SK-N-SH treated with all-trans-retinoic acid at 6 μM for 48 hours (cell line): ENCODE measurements at regions not wholly inside any gene's neighbourhood (a gene's known extent, or its start where the extent isn't known, plus 50 kb on each side); places are given as distances from the start of the nearest gene placed in this dataset.

ENCODE experiments used
- ATAC-seq: fragments of 200-7000 bp; cut with Tn5 transposase; 3 replicates; pipeline ENCODE4 v1.9.1; 2020; ENCODE audit warnings: mild to moderate bottlenecking, moderate library complexity
- BACH2 ChIP-seq: fragments of 250-450 bp; sonication (Bioruptor Pico); IDR thresholded peaks from 2 replicates; pipeline ENCODE4 v1.9.0; 2021; ENCODE audit warnings: mild to moderate bottlenecking, borderline replicate concordance
- CSRNP3 ChIP-seq: fragments of 250-450 bp; sonication (Bioruptor Pico); IDR thresholded peaks from 2 replicates; pipeline ENCODE4 v1.5.1; 2021; ENCODE audit warnings: mild to moderate bottlenecking, moderate library complexity
- GLIS3 ChIP-seq: fragments of 250-450 bp; sonication (Bioruptor Pico); IDR thresholded peaks from 2 replicates; pipeline ENCODE4 v1.5.0; 2020; ENCODE audit warnings: mild to moderate bottlenecking, moderate library complexity
- OSR1 ChIP-seq: fragments of 250-450 bp; sonication (Bioruptor Pico); IDR thresholded peaks from 2 replicates; pipeline ENCODE4 v1.8.0; 2022; ENCODE audit warnings: moderate library complexity, mild to moderate bottlenecking, inconsistent platforms
- PPARA ChIP-seq: fragments of 250-450 bp; sonication (Bioruptor Pico); IDR thresholded peaks from 2 replicates; pipeline ENCODE4 v1.5.0; 2020; ENCODE audit warnings: mild to moderate bottlenecking, borderline replicate concordance
- RARB ChIP-seq: fragments of 250-450 bp; sonication (Bioruptor Pico); IDR thresholded peaks from 2 replicates; pipeline ENCODE4 v1.8.0; 2021; ENCODE audit warnings: mild to moderate bottlenecking, moderate library complexity
- TOX ChIP-seq: fragments of 250-450 bp; sonication (Bioruptor Pico); IDR thresholded peaks from 2 replicates; pipeline ENCODE4 v1.8.0; 2021; ENCODE audit warnings: mild to moderate bottlenecking, moderate library complexity, borderline replicate concordance
- TSHZ2 ChIP-seq: fragments of 250-450 bp; sonication (Bioruptor Pico); IDR thresholded peaks from 2 replicates; pipeline ENCODE4 v1.5.0; 2020; ENCODE audit warnings: mild to moderate bottlenecking, moderate library complexity
- ZC3H10 ChIP-seq: fragments of 250-450 bp; sonication (Bioruptor Pico); IDR thresholded peaks from 2 replicates; pipeline ENCODE4 v1.5.1; 2021; ENCODE audit warnings: mild to moderate bottlenecking, moderate library complexity
- ZFP3 ChIP-seq: fragments of 250-450 bp; sonication (Bioruptor Pico); IDR thresholded peaks from 2 replicates; pipeline ENCODE4 v1.5.0; 2020; ENCODE audit warnings: mild to moderate bottlenecking, moderate library complexity
- ZFP30 ChIP-seq: fragments of 450-650 bp; formaldehyde crosslinking; IDR thresholded peaks from 2 replicates; pipeline ENCODE4 v1.5.0; 2022; ENCODE audit warnings: mild to moderate bottlenecking, moderate library complexity
- ZNF565 ChIP-seq: fragments of 450-650 bp; formaldehyde crosslinking; conservative IDR thresholded peaks from 2 replicates; pipeline ENCODE4 v1.5.0; 2020; ENCODE audit warnings: low read depth, mild to moderate bottlenecking, moderate library complexity
- ZNF70 ChIP-seq: fragments of 450-650 bp; formaldehyde crosslinking; IDR thresholded peaks from 2 replicates; pipeline ENCODE4 v1.5.0; 2020; ENCODE audit warnings: mild to moderate bottlenecking, moderate library complexity
- ZNF8 ChIP-seq: fragments of 450-650 bp; formaldehyde crosslinking; IDR thresholded peaks from 2 replicates; pipeline ENCODE4 v1.5.0; 2020; ENCODE audit warnings: mild to moderate bottlenecking, moderate library complexity
- TF ChIP-seq, protein P1 (sequence below): fragments of 250-450 bp; sonication (Bioruptor Pico); IDR thresholded peaks from 2 replicates; pipeline ENCODE4 v1.5.1; 2020; ENCODE audit warnings: low read depth, mild to moderate bottlenecking, moderate library complexity

DNA sequence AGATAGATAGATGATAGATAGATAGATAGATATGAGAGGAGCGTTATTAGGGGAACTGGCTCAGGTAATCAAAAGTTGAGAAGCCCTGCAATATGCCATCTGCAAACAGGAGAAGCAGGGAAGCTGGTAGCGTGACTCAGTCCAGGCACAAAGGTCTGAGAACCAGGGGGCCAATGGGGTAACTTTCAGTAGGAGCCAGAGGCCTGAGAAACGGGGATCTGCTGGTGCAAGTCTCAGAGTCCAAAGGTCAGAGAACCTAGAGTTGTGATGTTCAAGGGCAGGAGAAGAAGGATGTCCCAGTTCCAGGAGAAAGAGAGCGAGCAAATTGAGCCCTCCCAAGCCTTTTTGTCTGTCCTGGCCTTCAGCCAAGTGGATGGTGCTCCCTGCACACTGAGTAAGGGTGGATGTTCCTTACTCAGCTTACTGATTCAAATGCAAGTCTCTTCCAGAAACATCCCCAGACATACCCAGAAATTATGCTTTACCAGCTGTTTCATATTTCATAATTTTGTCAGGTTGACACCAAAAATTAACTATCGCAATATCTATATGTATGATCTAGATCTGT, 52.5 kb upstream of the SLC22A11 start:
- no peak for ATAC-seq
- TF ChIP-seq ZNF8 (CRISPR knock-in tag) (no peak), PPARA (no peak), ZNF70 (CRISPR knock-in tag) (no peak), TSHZ2 (CRISPR knock-in tag) (no peak), RARB (no peak), TOX (CRISPR knock-in tag) (no peak), OSR1 (CRISPR knock-in tag) (no peak), ZFP30 (CRISPR knock-in tag) (no peak), ZC3H10 (CRISPR knock-in tag) (no peak), CSRNP3 (CRISPR knock-in tag) (no peak), BACH2 (CRISPR knock-in tag) (no peak), ZFP3 (CRISPR knock-in tag) (no peak), ZNF565 (CRISPR knock-in tag) (no peak)

GRCh38 chr11:64504999-64505398, 50.7 kb upstream of the SLC22A11 start:
- TF ChIP-seq, protein P1, sequence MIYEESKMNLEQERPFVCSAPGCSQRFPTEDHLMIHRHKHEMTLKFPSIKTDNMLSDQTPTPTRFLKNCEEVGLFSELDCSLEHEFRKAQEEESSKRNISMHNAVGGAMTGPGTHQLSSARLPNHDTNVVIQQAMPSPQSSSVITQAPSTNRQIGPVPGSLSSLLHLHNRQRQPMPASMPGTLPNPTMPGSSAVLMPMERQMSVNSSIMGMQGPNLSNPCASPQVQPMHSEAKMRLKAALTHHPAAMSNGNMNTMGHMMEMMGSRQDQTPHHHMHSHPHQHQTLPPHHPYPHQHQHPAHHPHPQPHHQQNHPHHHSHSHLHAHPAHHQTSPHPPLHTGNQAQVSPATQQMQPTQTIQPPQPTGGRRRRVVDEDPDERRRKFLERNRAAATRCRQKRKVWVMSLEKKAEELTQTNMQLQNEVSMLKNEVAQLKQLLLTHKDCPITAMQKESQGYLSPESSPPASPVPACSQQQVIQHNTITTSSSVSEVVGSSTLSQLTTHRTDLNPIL (CRISPR knock-in tag), result no peak
- TF ChIP-seq RARB (no peak), GLIS3 (CRISPR knock-in tag) (no peak)
- TF ChIP-seq, all 23 proteins: peak for 0
- ATAC-seq, result no peak
